DND-41 (cell line): ENCODE measurements at regions not wholly inside any gene's neighbourhood (a gene's known extent, or its start where the extent isn't known, plus 50 kb on each side); places are given as distances from the start of the nearest gene placed in this dataset.

Experiments
- ATAC-seq: fragments of 200-7000 bp; cut with Tn5 transposase; 3 replicates; pipeline ENCODE4 v1.9.1; 2021; ENCODE audit warnings: low read depth; ENCODE audit not compliant: insufficient read depth
- DNase-seq: peaks from one replicate; pipeline ENCODE4 v3.0.0-alpha.2; 2020
- H2AFZ ChIP-seq: 2 replicates; pipeline ENCODE4 v1.6.0; 2012; ENCODE audit warnings: low read depth, low read length
- H3K27ac ChIP-seq: 2 replicates; pipeline ENCODE4 v1.5.1; 2012; ENCODE audit warnings: low read length, inconsistent platforms
- H3K27me3 ChIP-seq: fragments of 200-600 bp; sonication (generic); 2 replicates; pipeline ENCODE4 v1.6.0; 2012; ENCODE audit warnings: low read length, mild to moderate bottlenecking, inconsistent platforms; ENCODE audit not compliant: insufficient read depth, poor library complexity
- H3K36me3 ChIP-seq: 2 replicates; pipeline ENCODE4 v1.5.1; 2012; ENCODE audit warnings: low read length, inconsistent platforms; ENCODE audit not compliant: insufficient read depth
- H3K4me1 ChIP-seq: 2 replicates; pipeline ENCODE4 v1.5.1; 2012; ENCODE audit warnings: mild to moderate bottlenecking, low read length; ENCODE audit not compliant: insufficient read depth
- H3K4me2 ChIP-seq: 2 replicates; pipeline ENCODE4 v1.6.0; 2012; ENCODE audit warnings: mild to moderate bottlenecking, moderate library complexity, low read length, inconsistent platforms; ENCODE audit not compliant: insufficient read depth
- H3K4me3 ChIP-seq, 2 experiments: fragments of 200-600 bp in 1 of 2; shearing (Covaris generic) in 1 of 2; 2 replicates each; pipeline ENCODE4 v1.5.1; 2012 to 2016; ENCODE audit warnings: inconsistent platforms in 2 of 2, low read length in 2 of 2, mild to moderate bottlenecking in 2 of 2, low read depth in 1 of 2, moderate library complexity in 1 of 2
- H3K79me2 ChIP-seq: 2 replicates; pipeline ENCODE4 v1.6.0; 2012; ENCODE audit warnings: low read length, inconsistent platforms; ENCODE audit not compliant: insufficient read depth
- H3K9ac ChIP-seq: 2 replicates; pipeline ENCODE4 v1.6.0; 2012; ENCODE audit warnings: low read depth, mild to moderate bottlenecking, inconsistent platforms, low read length, moderate library complexity
- H3K9me3 ChIP-seq: 2 replicates; pipeline ENCODE4 v1.5.1; 2012; ENCODE audit warnings: low read length, moderate library complexity, mild to moderate bottlenecking, inconsistent platforms; ENCODE audit not compliant: insufficient read depth, severe bottlenecking
- H4K20me1 ChIP-seq: 2 replicates; pipeline ENCODE4 v1.6.0; 2012; ENCODE audit warnings: low read length; ENCODE audit not compliant: insufficient read depth
- EZH2 ChIP-seq: IDR thresholded peaks from 3 replicates; pipeline ENCODE4 v1.6.1; 2012; ENCODE audit warnings: borderline replicate concordance, low read depth, mild to moderate bottlenecking, moderate library complexity, low read length, inconsistent platforms; ENCODE audit not compliant: severe bottlenecking
- TF ChIP-seq, protein P1 (sequence below): IDR thresholded peaks from 2 replicates; pipeline ENCODE4 v1.5.1; 2012; ENCODE audit warnings: borderline replicate concordance, low read length, moderate library complexity, mild to moderate bottlenecking; ENCODE audit not compliant: poor library complexity, severe bottlenecking; ENCODE audit errors: extremely low read depth

GRCh38 chr2:176781570-176782217, 430.9 kb upstream of the HNRNPA3 start:
- H3K9me3 ChIP-seq: peaks cover 5% of the 10 kb centered on the region
- H2AFZ ChIP-seq: peak overlapping the region; percentile 73
- H3K27ac ChIP-seq: peak overlapping the region; percentile 21
- no peak overlapping the region for H3K9ac ChIP-seq
- H3K4me3 ChIP-seq: no peak overlapping the region
- H3K4me2 ChIP-seq: no peak overlapping the region
- peaks cover 7% of the 10 kb centered on the region for H3K4me1 ChIP-seq
- DNase-seq (peak; percentile 8), ATAC-seq (peak; percentile 83)
- H3K79me2 ChIP-seq: no peaks in the 10 kb centered on the region
- TF ChIP-seq, protein P1, sequence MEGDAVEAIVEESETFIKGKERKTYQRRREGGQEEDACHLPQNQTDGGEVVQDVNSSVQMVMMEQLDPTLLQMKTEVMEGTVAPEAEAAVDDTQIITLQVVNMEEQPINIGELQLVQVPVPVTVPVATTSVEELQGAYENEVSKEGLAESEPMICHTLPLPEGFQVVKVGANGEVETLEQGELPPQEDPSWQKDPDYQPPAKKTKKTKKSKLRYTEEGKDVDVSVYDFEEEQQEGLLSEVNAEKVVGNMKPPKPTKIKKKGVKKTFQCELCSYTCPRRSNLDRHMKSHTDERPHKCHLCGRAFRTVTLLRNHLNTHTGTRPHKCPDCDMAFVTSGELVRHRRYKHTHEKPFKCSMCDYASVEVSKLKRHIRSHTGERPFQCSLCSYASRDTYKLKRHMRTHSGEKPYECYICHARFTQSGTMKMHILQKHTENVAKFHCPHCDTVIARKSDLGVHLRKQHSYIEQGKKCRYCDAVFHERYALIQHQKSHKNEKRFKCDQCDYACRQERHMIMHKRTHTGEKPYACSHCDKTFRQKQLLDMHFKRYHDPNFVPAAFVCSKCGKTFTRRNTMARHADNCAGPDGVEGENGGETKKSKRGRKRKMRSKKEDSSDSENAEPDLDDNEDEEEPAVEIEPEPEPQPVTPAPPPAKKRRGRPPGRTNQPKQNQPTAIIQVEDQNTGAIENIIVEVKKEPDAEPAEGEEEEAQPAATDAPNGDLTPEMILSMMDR: no peak
- H3K27me3 ChIP-seq: no peaks in the 10 kb centered on the region
- H3K36me3 ChIP-seq: no peaks in the 10 kb centered on the region
- H4K20me1 ChIP-seq: no peaks in the 10 kb centered on the region

DNA sequence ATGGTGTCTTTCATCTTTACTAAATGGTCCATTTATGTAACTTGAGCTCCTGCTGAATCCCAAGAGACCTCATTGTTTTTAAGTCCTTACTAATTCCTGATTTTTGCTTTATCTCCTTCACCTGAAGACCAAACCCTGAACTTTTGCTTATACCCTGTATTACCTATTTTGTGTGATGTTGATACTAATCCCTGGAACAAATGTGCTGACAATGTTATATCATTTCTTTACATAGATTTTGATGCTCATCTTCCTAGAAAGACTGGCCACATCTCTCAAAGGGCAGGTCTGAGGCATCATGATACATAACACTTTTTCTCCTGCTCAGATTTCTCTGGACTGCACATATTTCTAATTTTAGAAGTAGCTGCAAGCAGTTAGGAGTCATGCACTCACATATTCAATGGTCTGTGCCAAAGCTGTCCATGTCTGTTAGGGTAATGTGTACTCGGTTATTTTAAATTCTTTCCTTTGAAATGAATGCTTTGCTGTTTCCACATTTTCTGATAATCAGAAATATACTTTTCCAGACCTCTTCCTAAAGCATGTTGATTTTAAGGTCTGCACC, 427.9 kb upstream of the HNRNPA3 start:
- no peak for ATAC-seq
- DNase-seq: no peak
- no peak overlapping the region for H3K27ac ChIP-seq
- H3K79me2 ChIP-seq: no peaks in the 10 kb centered on the region
- H3K9me3 ChIP-seq: peaks cover 5% of the 10 kb centered on the region
- no peak overlapping the region for H3K4me2 ChIP-seq
- peaks cover 7% of the 10 kb centered on the region for H3K4me1 ChIP-seq
- no peaks in the 10 kb centered on the region for H4K20me1 ChIP-seq
- no peaks in the 10 kb centered on the region for H3K36me3 ChIP-seq
- no peak overlapping the region for H2AFZ ChIP-seq
- no peak for TF ChIP-seq EZH2
- TF ChIP-seq, protein P1: no peak
- no peaks in the 10 kb centered on the region for H3K27me3 ChIP-seq
- H3K4me3 ChIP-seq: no peak overlapping the region
- H3K9ac ChIP-seq: no peak overlapping the region

DNA sequence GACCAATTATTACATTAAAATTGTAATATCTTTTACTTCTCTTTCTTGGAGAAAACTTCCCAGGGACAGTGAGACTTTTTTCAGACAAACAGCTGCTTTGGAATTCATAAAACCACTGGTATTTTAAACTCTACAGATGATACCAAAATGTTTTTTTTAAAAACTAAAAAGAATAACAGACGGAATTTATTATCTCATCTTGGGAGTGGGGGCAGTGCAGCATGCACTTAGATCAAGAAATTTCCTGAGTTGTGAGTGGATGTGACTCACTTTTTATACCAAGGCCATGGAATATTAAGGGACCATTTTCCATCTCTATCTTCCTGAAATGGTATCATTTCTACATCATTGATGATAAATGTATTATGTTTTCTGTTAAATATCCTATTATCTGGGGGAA, 422.8 kb upstream of the HNRNPA3 start:
- Histone ChIP-seq H4K20me1 (no peaks in the 10 kb centered on the region), H3K27ac (no peak overlapping the region), H3K4me3 (no peak overlapping the region), H2AFZ (no peak overlapping the region), H3K9me3 (no peaks in the 10 kb centered on the region), H3K4me1 (no peaks in the 10 kb centered on the region), H3K36me3 (no peaks in the 10 kb centered on the region), H3K27me3 (no peaks in the 10 kb centered on the region), H3K79me2 (no peaks in the 10 kb centered on the region), H3K9ac (no peak overlapping the region), H3K4me2 (no peak overlapping the region)
- no peak for ATAC-seq
- no peak for DNase-seq
- TF ChIP-seq, protein P1: no peak
- no peak for TF ChIP-seq EZH2
